Activated naive CD8-positive, alpha-beta T cell treated with anti-CD3 and anti-CD28 coated beads, Interleukin-2, amount 50 U/mL, for 24 hours (primary cell): ENCODE measurements at regions not wholly inside any gene's neighbourhood (a gene's known extent, or its start where the extent isn't known, plus 50 kb on each side); places are given as distances from the start of the nearest gene placed in this dataset.
"Not testable (repeated sequence)": the region's sequence is repeated elsewhere in the genome, so short reads cannot be mapped to it uniquely, and the experiment has no call there.

ENCODE experiments used
- ATAC-seq: fragments of 150-1000 bp; cut with Tn5 transposase; one replicate; pipeline ENCODE4 v1.10.0; 2021
- DNase-seq: peaks from one replicate; pipeline ENCODE4 v3.0.0; 2021
- H3K27ac Mint-ChIP-seq: one replicate; pipeline ENCODE4 v1.8.0; 2021; ENCODE audit warnings: mild to moderate bottlenecking, mixed read lengths
- H3K27me3 Mint-ChIP-seq: one replicate; pipeline ENCODE4 v1.8.0; 2021; ENCODE audit warnings: mixed read lengths
- H3K36me3 Mint-ChIP-seq: one replicate; pipeline ENCODE4 v1.8.0; 2021; ENCODE audit warnings: low read depth, mixed read lengths
- H3K4me1 Mint-ChIP-seq: one replicate; pipeline ENCODE4 v1.8.0; 2021; ENCODE audit warnings: mixed read lengths
- H3K4me3 Mint-ChIP-seq: one replicate; pipeline ENCODE4 v1.8.0; 2021; ENCODE audit warnings: mild to moderate bottlenecking, moderate library complexity, mixed read lengths
- H3K9me3 Mint-ChIP-seq: one replicate; pipeline ENCODE4 v1.8.0; 2021; ENCODE audit warnings: mixed read lengths

DNA sequence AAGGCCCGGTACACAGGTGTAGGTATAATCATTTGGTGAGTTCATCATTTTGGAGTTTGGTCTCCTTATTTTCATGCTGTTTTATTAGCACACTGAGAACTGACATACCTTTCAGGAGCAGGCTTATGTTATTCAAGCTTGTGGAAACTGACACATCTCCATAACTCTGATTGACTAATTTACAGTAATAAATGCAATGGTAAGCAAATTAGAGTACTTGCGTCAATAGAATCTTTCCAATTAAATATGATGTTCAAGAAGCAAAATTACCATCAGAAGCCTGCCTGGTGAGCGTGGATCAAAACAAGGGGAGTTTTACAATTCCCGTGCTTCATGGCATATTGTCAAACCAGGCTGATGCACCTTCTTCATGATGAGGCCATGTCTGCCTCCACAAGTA is 210.7 kb upstream of the GPRIN3 start:
- Mint-ChIP-seq H3K4me3 (no peak overlapping the region), H3K27ac (no peak overlapping the region), H3K4me1 (no peaks in the 10 kb centered on the region), H3K27me3 (peaks cover 21% of the 10 kb centered on the region), H3K9me3 (no peaks in the 10 kb centered on the region), H3K36me3 (no peaks in the 10 kb centered on the region)
- DNase-seq (no peak), ATAC-seq (no peak)

DNA sequence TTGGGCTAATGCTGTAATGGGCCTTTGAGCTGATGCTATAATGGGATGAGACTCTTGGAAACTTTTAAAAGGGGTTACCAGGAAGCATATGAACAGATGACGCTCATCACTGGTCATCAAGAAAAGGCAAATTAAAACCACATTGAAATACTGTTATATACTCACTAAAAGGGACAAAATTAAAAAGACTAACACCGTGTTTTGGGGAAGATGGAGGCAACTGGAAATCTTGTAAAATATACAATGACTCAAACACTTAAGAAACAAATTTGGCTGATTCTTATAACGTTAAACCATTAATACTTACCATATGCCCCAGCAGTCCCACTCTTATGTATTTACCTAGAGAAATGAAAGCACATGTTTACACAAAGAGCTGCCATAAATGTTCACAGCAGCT is 207.2 kb upstream of the GPRIN3 start:
- H3K27ac Mint-ChIP-seq, result no peak overlapping the region
- peaks cover 4% of the 10 kb centered on the region for H3K4me1 Mint-ChIP-seq
- H3K4me3 Mint-ChIP-seq, result no peak overlapping the region
- H3K36me3 Mint-ChIP-seq, result no peaks in the 10 kb centered on the region
- no peaks in the 10 kb centered on the region for H3K9me3 Mint-ChIP-seq
- DNase-seq (no peak), ATAC-seq (no peak)
- H3K27me3 Mint-ChIP-seq, result peaks cover 17% of the 10 kb centered on the region

GRCh38 chr4:89511776-89512175 is 204.2 kb upstream of the GPRIN3 start:
- Mint-ChIP-seq H3K27ac (no peak overlapping the region), H3K4me3 (no peak overlapping the region), H3K36me3 (peaks cover 2% of the 10 kb centered on the region), H3K27me3 (peaks cover 11% of the 10 kb centered on the region), H3K4me1 (peaks cover 13% of the 10 kb centered on the region), H3K9me3 (peaks cover 4% of the 10 kb centered on the region)
- DNase-seq (no peak), ATAC-seq (no peak)

DNA sequence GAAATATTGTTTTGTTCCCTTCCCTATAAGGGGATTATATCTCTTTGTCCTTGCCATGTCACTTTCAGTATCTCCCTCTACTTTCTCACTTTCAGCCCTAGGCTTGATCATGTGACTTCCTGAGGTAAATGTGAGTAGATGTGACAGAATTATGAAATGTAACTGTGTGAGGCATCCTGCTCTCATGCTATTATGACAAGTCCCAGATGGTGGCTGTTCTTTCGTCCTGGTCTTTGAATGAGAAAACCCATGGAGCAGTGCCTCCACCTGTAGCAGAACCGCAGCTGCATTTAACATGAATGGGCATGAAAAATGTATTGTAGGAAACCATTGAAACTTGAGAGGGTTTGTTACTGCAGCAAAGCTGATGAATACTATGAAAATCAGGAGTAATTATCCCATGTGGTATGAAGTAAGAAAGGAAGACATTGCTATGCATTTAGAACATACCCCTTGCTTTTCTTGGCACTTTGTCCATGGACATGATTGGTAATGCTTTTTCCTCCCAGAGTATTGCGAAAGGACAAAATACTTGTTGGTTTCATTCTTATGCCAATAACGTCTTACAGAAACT is 202.2 kb upstream of the GPRIN3 start:
- peaks cover 9% of the 10 kb centered on the region for H3K27me3 Mint-ChIP-seq
- peaks cover 13% of the 10 kb centered on the region for H3K4me1 Mint-ChIP-seq
- H3K9me3 Mint-ChIP-seq, result peaks cover 4% of the 10 kb centered on the region
- H3K27ac Mint-ChIP-seq, result no peak overlapping the region
- peaks cover 2% of the 10 kb centered on the region for H3K36me3 Mint-ChIP-seq
- DNase-seq (peak; percentile 4), ATAC-seq (peak; percentile 96)
- no peak overlapping the region for H3K4me3 Mint-ChIP-seq

DNA sequence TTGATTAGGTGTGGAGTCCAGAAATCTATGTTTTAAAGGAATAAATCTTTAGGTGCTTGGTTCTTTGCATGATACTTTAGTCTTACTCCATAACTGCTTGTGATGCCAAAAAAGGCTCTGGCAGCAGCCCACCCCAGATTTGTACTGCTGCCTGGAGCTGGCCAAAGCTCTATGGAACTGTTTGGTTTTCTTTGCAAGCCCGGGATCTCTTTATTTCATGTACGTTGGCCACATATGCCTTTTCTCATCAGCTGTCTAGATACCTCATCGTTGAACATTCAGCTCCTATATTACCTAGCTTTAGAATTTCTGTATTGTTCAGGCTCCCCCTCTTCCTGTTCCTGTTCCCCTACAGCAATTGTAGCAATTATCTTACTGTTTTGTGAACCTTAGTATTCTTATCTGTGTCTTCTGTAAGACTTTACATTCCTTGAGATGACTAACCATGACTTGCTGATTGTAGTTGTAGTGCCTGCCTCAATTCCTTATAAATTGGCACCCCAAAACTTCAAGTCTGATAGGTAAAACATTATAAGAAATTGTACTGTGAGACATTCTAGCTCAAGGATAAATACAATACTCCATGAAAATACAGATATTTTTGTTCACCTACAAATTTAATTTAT is 199.4 kb upstream of the GPRIN3 start:
- Mint-ChIP-seq H3K36me3 (peaks cover 2% of the 10 kb centered on the region), H3K27me3 (peaks cover 2% of the 10 kb centered on the region), H3K27ac (no peak overlapping the region), H3K9me3 (peaks cover 8% of the 10 kb centered on the region), H3K4me1 (peaks cover 13% of the 10 kb centered on the region), H3K4me3 (no peak overlapping the region)
- ATAC-seq, result no peak
- no peak for DNase-seq

- ATAC-seq, result no peak
- peaks cover 4% of the 10 kb centered on the region for H3K9me3 Mint-ChIP-seq
- no peak overlapping the region for H3K27ac Mint-ChIP-seq
- no peaks in the 10 kb centered on the region for H3K36me3 Mint-ChIP-seq
- H3K27me3 Mint-ChIP-seq, result peaks cover 6% of the 10 kb centered on the region
- no peak for DNase-seq
- H3K4me1 Mint-ChIP-seq, result no peaks in the 10 kb centered on the region
- no peak overlapping the region for H3K4me3 Mint-ChIP-seq
Measured at GRCh38 chr4:89502581-89502980, 195.0 kb upstream of the GPRIN3 start.

- no peak overlapping the region for H3K27ac Mint-ChIP-seq
- ATAC-seq (no peak), DNase-seq (no peak)
- H3K27me3 Mint-ChIP-seq, result peaks cover 6% of the 10 kb centered on the region
- no peaks in the 10 kb centered on the region for H3K36me3 Mint-ChIP-seq
- no peaks in the 10 kb centered on the region for H3K9me3 Mint-ChIP-seq
- no peaks in the 10 kb centered on the region for H3K4me1 Mint-ChIP-seq
- H3K4me3 Mint-ChIP-seq, result no peak overlapping the region
Measured at GRCh38 chr4:89497517-89498308, 190.1 kb upstream of the GPRIN3 start.

DNA sequence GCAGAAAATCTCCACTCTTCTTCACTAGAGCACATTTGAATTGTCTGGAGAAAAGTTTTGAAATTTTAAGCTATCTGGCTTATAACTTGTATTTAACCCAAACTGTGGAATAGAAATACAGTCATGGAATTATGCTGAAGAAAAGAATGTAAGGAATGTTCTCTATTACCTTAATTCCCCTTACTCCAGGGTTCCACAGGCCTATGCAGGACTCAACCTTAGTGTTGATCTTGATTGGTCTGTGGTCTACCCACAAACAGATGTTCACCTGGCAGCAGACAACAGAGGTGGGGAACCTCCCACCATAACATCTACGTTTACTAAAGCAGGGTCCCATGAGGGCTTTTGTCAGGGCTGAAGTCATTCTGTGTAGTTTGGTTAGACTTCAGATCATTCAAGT is 189.3 kb upstream of the GPRIN3 start:
- ATAC-seq (no peak), DNase-seq (no peak)
- H3K27me3 Mint-ChIP-seq, result peaks cover 6% of the 10 kb centered on the region
- no peaks in the 10 kb centered on the region for H3K4me1 Mint-ChIP-seq
- H3K4me3 Mint-ChIP-seq, result no peak overlapping the region
- H3K36me3 Mint-ChIP-seq, result no peaks in the 10 kb centered on the region
- H3K9me3 Mint-ChIP-seq, result no peaks in the 10 kb centered on the region
- H3K27ac Mint-ChIP-seq, result no peak overlapping the region

- ATAC-seq, result no peak
- no peaks in the 10 kb centered on the region for H3K27me3 Mint-ChIP-seq
Measured at GRCh38 chr4:89493367-89493766, 185.8 kb upstream of the GPRIN3 start.

DNA sequence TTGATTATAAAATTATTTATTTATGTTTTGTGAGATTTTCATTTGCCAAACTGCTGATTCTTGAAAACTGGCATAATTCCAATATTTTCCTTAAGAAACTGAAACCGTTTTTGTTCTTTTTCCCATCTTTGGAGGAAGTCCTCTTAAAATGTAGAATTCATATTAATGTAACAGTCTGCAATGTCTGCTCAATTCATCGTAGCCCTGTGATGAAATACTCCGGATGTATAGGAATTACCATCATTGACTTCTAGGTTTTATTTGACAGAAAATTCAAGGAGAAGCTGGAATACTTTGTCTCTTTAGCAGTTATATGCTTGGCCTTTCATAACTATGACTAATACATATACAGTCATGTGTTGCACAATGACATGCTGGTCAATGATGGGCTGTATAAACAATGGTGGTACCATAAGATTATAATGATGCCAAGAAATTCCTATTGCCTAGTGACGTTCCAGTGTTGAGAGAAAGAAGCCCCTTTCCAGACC is 185.0 kb upstream of the GPRIN3 start:
- no peak overlapping the region for H3K27ac Mint-ChIP-seq

More at GRCh38 chr4:89493367-89493766, 185.8 kb upstream of the GPRIN3 start:
- Mint-ChIP-seq H3K9me3 (no peaks in the 10 kb centered on the region), H3K4me1 (peaks cover 2% of the 10 kb centered on the region), H3K4me3 (no peak overlapping the region), H3K36me3 (no peaks in the 10 kb centered on the region), H3K27ac (no peak overlapping the region)
- no peak for DNase-seq

GRCh38 chr4:89491761-89492160 is 184.2 kb upstream of the GPRIN3 start:
- peaks cover 2% of the 10 kb centered on the region for H3K4me1 Mint-ChIP-seq
- no peaks in the 10 kb centered on the region for H3K9me3 Mint-ChIP-seq
- H3K4me3 Mint-ChIP-seq, result no peak overlapping the region
- ATAC-seq, result no peak
- no peaks in the 10 kb centered on the region for H3K27me3 Mint-ChIP-seq
- no peak for DNase-seq
- H3K27ac Mint-ChIP-seq, result no peak overlapping the region
- no peaks in the 10 kb centered on the region for H3K36me3 Mint-ChIP-seq

More for the DNA sequence above, 185.0 kb upstream of the GPRIN3 start:
- Mint-ChIP-seq H3K4me3 (no peak overlapping the region), H3K36me3 (no peaks in the 10 kb centered on the region), H3K4me1 (peaks cover 2% of the 10 kb centered on the region), H3K9me3 (no peaks in the 10 kb centered on the region), H3K27me3 (no peaks in the 10 kb centered on the region)
- DNase-seq, result no peak
- no peak for ATAC-seq

GRCh38 chr4:89489921-89490431 is 182.4 kb upstream of the GPRIN3 start:
- H3K36me3 Mint-ChIP-seq, H3K27me3 Mint-ChIP-seq, DNase-seq, H3K4me3 Mint-ChIP-seq, H3K9me3 Mint-ChIP-seq, H3K27ac Mint-ChIP-seq, H3K4me1 Mint-ChIP-seq, ATAC-seq: not testable (repeated sequence)

GRCh38 chr4:89489338-89489771 is 181.8 kb upstream of the GPRIN3 start:
- no peaks in the 10 kb centered on the region for H3K9me3 Mint-ChIP-seq
- H3K4me1 Mint-ChIP-seq, result peaks cover 2% of the 10 kb centered on the region
- DNase-seq (no peak), ATAC-seq (no peak)
- no peak overlapping the region for H3K4me3 Mint-ChIP-seq
- H3K36me3 Mint-ChIP-seq, result no peaks in the 10 kb centered on the region
- H3K27ac Mint-ChIP-seq, result no peak overlapping the region
- no peaks in the 10 kb centered on the region for H3K27me3 Mint-ChIP-seq

DNA sequence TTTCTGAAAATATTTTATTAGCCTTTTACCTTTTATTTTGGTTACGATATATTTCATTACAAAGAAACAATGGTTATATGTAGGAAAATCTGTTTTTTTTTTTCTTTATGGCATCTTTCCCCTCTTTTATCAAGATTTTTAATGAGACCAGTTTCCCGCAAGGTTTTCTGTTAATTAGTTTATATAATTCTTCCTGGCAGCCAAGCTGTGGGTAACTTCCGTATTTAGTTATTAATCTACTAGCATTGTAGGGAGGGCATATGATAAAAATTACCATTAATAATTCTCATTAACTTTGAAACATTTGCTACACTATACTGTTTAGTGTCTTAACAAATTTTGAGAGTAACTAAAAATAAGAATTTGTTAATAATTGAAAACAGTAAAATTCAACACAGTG is 181.1 kb upstream of the GPRIN3 start:
- no peak overlapping the region for H3K4me3 Mint-ChIP-seq
- H3K36me3 Mint-ChIP-seq, result no peaks in the 10 kb centered on the region
- peaks cover 2% of the 10 kb centered on the region for H3K4me1 Mint-ChIP-seq
- H3K9me3 Mint-ChIP-seq, result no peaks in the 10 kb centered on the region
- DNase-seq (no peak), ATAC-seq (no peak)
- H3K27ac Mint-ChIP-seq, result no peak overlapping the region
- H3K27me3 Mint-ChIP-seq, result no peaks in the 10 kb centered on the region

- DNase-seq (no peak), ATAC-seq (no peak)
- H3K4me1 Mint-ChIP-seq, result peaks cover 5% of the 10 kb centered on the region
- no peaks in the 10 kb centered on the region for H3K27me3 Mint-ChIP-seq
- no peaks in the 10 kb centered on the region for H3K9me3 Mint-ChIP-seq
- no peak overlapping the region for H3K4me3 Mint-ChIP-seq
- no peak overlapping the region for H3K27ac Mint-ChIP-seq
- no peaks in the 10 kb centered on the region for H3K36me3 Mint-ChIP-seq
Measured at GRCh38 chr4:89486673-89487072, 179.1 kb upstream of the GPRIN3 start.
